ENCODE measurements at regions not wholly inside any gene's neighbourhood (a gene's known extent, or its start where the extent isn't known, plus 50 kb on each side); places are given as distances from the start of the nearest gene placed in this dataset.

DNA sequence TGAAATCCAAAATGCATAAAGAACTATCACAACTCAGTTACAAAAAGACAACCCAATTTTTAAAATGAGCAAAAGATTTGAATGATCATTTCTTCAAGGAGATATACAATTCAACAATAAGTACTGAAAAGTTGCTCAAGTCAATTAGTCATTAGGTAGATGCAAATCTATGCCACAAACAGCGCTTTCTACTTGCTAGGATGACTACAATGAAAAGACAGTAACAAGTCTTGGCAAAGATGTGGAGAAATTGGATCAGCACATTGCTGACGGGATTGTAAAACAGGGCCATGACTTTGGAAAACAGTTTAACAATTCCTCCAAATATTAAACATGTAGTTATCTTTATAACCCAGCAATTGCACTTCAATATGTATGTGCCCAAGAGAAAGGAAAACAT, 166.3 kb upstream of the MC4R start:
- no peak for DNase-seq (ENCODE audit: low read depth, low spot score)
- TF ChIP-seq, protein P1, sequence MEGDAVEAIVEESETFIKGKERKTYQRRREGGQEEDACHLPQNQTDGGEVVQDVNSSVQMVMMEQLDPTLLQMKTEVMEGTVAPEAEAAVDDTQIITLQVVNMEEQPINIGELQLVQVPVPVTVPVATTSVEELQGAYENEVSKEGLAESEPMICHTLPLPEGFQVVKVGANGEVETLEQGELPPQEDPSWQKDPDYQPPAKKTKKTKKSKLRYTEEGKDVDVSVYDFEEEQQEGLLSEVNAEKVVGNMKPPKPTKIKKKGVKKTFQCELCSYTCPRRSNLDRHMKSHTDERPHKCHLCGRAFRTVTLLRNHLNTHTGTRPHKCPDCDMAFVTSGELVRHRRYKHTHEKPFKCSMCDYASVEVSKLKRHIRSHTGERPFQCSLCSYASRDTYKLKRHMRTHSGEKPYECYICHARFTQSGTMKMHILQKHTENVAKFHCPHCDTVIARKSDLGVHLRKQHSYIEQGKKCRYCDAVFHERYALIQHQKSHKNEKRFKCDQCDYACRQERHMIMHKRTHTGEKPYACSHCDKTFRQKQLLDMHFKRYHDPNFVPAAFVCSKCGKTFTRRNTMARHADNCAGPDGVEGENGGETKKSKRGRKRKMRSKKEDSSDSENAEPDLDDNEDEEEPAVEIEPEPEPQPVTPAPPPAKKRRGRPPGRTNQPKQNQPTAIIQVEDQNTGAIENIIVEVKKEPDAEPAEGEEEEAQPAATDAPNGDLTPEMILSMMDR (IDR thresholded peaks at IDR 0.05; ENCODE audit: insufficient read depth, low read length, missing control alignments), result no peak
- no peak overlapping the region for H3K4me3 ChIP-seq (ENCODE audit: low read depth, low read length)
- ChIA-PET CTCF (no interaction called here), POLR2A (no interaction called here)

DNA sequence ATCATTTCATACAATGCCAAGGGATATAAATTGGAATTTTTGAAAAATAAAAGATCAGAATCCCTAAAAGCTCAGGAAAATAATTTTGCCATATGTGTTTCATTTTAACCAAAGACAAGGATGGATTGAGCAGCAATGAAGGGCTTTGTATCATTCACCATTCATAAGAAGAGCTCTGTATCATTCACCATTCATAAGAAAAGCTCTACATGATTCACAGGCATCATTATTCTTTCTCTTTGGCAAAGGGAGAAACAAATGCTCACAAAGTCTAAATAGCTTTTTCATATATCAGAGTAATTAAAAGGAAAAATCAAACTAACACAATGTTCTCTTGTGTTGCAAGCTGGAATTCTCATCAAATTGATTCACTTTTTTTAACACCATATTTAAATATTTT, 169.1 kb upstream of the MC4R start:
- ChIA-PET CTCF (interaction anchor here (0.8 kb wide), 1 partner anchor 546 kb away, joined by 3 read pairs; no protein-coding TSS in a partner anchor), POLR2A (no interaction called here)
- no peak overlapping the region for H3K4me3 ChIP-seq (ENCODE audit: low read depth, low read length)
- DNase-seq (ENCODE audit: low read depth, low spot score), result no peak
- TF ChIP-seq, protein P1 (IDR thresholded peaks at IDR 0.05; ENCODE audit: insufficient read depth, low read length, missing control alignments), result no peak

DNA sequence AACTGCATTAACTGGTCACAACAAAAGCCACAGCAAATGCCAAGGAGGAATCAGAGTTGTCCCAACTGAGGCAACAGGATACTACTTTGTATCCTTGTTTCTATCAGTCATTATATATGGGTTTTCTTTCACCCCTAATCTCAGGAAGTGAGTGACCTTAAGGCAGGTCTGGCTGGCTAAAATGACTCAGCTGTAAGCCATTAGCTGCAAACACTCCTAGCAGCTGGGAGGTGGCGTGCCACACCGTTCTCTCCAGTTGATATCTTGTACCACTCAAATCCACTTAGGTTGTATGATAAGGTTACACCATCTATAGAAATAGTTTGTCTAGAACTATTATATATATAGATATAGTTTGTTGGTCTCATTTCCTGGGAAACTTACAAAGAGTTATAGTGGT, 171.1 kb upstream of the MC4R start:
- POLR2A ChIA-PET, result no interaction called here
- CTCF ChIA-PET, result interaction anchor here (0.8 to 1.1 kb wide), 2 partner anchors 548 to 549 kb away, joined by 3 to 4 read pairs; no protein-coding TSS in a partner anchor
- H3K4me3 ChIP-seq (ENCODE audit: low read depth, low read length), result no peak overlapping the region
- TF ChIP-seq, protein P1 (IDR thresholded peaks at IDR 0.05; ENCODE audit: insufficient read depth, low read length, missing control alignments), result no peak
- no peak for DNase-seq (ENCODE audit: low read depth, low spot score)

DNA sequence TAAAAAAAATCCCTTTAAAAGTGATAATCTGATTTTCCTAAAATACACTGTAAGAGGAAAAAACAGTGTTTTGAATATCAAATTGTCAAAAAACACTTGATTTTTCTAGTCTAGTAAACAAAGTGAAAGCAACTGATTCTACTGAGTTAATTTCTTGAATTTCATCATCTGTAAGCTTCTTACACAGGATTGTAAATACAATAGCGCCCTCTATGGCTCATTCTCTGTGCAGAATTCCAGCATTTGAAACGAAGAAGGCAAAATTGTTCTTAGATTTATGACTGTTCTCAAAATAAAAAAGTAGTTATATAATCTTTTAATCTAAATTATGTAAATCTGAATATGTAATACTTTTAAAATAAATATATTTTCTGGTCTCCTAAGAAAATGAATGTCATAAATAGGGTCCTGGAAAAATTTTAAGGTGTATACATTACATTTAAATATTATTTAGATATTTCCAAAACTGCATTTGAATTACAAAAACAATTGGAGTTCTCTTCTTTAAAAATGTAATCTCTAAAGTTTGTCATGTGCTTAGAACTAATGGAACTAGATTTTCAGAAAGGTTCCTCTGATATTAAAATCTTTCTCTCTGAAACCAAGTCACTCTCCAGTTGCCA, 176.9 kb upstream of the MC4R start:
- no peak overlapping the region for H3K4me3 ChIP-seq (ENCODE audit: low read depth, low read length)
- POLR2A ChIA-PET, result no interaction called here
- TF ChIP-seq, protein P1 (IDR thresholded peaks at IDR 0.05; ENCODE audit: insufficient read depth, low read length, missing control alignments), result peak; percentile 60
- DNase-seq (ENCODE audit: low read depth, low spot score), result peak; percentile 53
- CTCF ChIA-PET, result interaction anchor here (0.5 to 10.2 kb wide), 18 partner anchors 11 to 713 kb away, joined by 3 to 138 read pairs (median 4); partner anchors contain the start of genes MC4R and PMAIP1

DNA sequence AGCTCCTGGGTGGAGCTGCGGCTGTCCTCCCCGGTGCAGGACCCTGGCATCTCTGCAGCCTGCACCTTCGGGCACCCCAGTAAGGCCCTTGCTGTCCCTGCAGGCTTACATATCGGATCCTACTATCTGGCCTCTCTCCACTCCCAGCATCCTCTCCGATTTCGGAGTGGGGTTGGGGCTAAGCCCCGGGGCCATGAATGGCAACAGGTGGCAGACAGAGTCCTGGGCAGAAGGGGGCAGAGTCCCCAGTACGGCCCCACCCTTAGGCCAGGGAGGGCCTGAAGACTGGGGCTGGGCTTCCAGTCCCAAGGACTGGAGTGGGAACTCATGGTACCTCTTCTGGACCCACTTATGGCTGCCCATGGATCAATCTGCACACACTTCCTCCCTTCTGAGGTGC, 180.4 kb upstream of the MC4R start:
- no peak for DNase-seq (ENCODE audit: low read depth, low spot score)
- CTCF ChIA-PET, result interaction anchor here (0.6 to 10.2 kb wide), 3 partner anchors 9 to 565 kb away, joined by 3 to 138 read pairs (median 131); no protein-coding TSS in a partner anchor
- TF ChIP-seq, protein P1 (IDR thresholded peaks at IDR 0.05; ENCODE audit: insufficient read depth, low read length, missing control alignments), result no peak
- no peak overlapping the region for H3K4me3 ChIP-seq (ENCODE audit: low read depth, low read length)
- POLR2A ChIA-PET, result no interaction called here

DNA sequence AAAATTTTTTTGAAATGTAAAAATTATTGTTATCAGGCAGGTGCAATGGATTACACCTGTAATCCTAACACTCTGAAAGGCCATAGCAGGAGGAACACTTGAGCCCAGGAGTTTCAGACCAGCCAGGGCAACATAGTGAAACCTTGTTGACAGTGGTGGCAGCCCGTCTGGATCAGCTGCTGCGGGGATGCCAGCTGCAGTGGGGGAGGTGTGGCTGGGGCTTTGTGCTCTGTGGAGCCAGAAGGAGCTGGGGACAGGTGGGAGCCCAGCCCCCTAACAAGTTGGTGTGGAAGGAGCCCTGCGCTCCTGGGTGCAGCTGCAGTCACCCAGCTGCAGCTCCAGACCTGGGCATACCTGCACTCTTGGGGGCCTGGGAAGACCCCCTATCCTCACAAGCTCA, 182.4 kb upstream of the MC4R start:
- TF ChIP-seq, protein P1 (IDR thresholded peaks at IDR 0.05; ENCODE audit: insufficient read depth, low read length, missing control alignments), result no peak
- ChIA-PET POLR2A (no interaction called here), CTCF (interaction anchor here (9.3 to 10.2 kb wide), 2 partner anchors 560 to 567 kb away, joined by 131 to 138 read pairs; no protein-coding TSS in a partner anchor)
- DNase-seq (ENCODE audit: low read depth, low spot score), result no peak
- no peak overlapping the region for H3K4me3 ChIP-seq (ENCODE audit: low read depth, low read length)

All from AG04449 (cell line).